Smooth muscle cell (in vitro differentiated cells): ENCODE measurements at regions not wholly inside any gene's neighbourhood (a gene's known extent, or its start where the extent isn't known, plus 50 kb on each side); places are given as distances from the start of the nearest gene placed in this dataset.
A peak's percentile ranks its signal among the peaks of the same experiment; 100 is the strongest.

Experiments used
- DNase-seq: peaks from one replicate; lab custom pipeline; 2025; ENCODE audit not compliant: unreplicated experiment; lab: John Stamatoyannopoulos, UW
- H2AFZ ChIP-seq: fragments of 200-600 bp; sonication (generic); 2 replicates; pipeline ENCODE4 v1.6.0; 2016; ENCODE audit warnings: antibody characterized with exemption, low read depth, mild to moderate bottlenecking
- H3F3A ChIP-seq: fragments of 200-600 bp; sonication (generic); 2 replicates; pipeline ENCODE4 v1.6.0; 2017; ENCODE audit warnings: antibody characterized with exemption, low read depth
- H3K27ac ChIP-seq: fragments of 200-600 bp; sonication (generic); 2 replicates; pipeline ENCODE4 v1.5.1; 2016; ENCODE audit warnings: low read depth, mild to moderate bottlenecking
- H3K27me3 ChIP-seq: fragments of 200-600 bp; sonication (generic); 2 replicates; pipeline ENCODE4 v1.6.1; 2016; ENCODE audit warnings: low read depth, mild to moderate bottlenecking
- H3K36me3 ChIP-seq: fragments of 200-600 bp; sonication (generic); 2 replicates; pipeline ENCODE4 v1.5.1; 2016; ENCODE audit warnings: low read depth
- H3K4me1 ChIP-seq: fragments of 200-600 bp; sonication (generic); 2 replicates; pipeline ENCODE4 v1.5.1; 2016; ENCODE audit warnings: low read depth
- H3K4me2 ChIP-seq: fragments of 200-600 bp; sonication (generic); 2 replicates; pipeline ENCODE4 v1.6.0; 2016; ENCODE audit warnings: mild to moderate bottlenecking
- H3K4me3 ChIP-seq: fragments of 200-600 bp; sonication (generic); 2 replicates; pipeline ENCODE4 v1.5.1; 2016; ENCODE audit warnings: mild to moderate bottlenecking
- H3K79me2 ChIP-seq: fragments of 200-600 bp; sonication (generic); 2 replicates; pipeline ENCODE4 v1.6.0; 2016; ENCODE audit warnings: low read depth, mild to moderate bottlenecking
- H3K9ac ChIP-seq: fragments of 200-600 bp; sonication (generic); 2 replicates; pipeline ENCODE4 v1.6.0; 2016; ENCODE audit warnings: low read depth
- H3K9me3 ChIP-seq: fragments of 200-600 bp; sonication (generic); replicated peaks from 2 replicates; pipeline ENCODE4 v1.5.1; 2016; ENCODE audit warnings: low read depth
- H4K20me1 ChIP-seq: fragments of 200-600 bp; sonication (generic); 2 replicates; pipeline ENCODE4 v1.6.0; 2016; ENCODE audit warnings: low read depth
- WGBS: methylation state at CpG from one replicate; pipeline ENCODE4 v1.1.7; 2016; ENCODE audit warnings: low lambda C conversion rate; 5-methylcytosine and 5-hydroxymethylcytosine counted together
- TF ChIP-seq, protein P1 (sequence below): fragments of 200-600 bp; sonication (generic); IDR thresholded peaks from 2 replicates; pipeline ENCODE4 v1.5.1; 2017; ENCODE audit warnings: borderline replicate concordance, mild to moderate bottlenecking, antibody characterized with exemption; ENCODE audit not compliant: insufficient read depth, poor library complexity, severe bottlenecking

DNA sequence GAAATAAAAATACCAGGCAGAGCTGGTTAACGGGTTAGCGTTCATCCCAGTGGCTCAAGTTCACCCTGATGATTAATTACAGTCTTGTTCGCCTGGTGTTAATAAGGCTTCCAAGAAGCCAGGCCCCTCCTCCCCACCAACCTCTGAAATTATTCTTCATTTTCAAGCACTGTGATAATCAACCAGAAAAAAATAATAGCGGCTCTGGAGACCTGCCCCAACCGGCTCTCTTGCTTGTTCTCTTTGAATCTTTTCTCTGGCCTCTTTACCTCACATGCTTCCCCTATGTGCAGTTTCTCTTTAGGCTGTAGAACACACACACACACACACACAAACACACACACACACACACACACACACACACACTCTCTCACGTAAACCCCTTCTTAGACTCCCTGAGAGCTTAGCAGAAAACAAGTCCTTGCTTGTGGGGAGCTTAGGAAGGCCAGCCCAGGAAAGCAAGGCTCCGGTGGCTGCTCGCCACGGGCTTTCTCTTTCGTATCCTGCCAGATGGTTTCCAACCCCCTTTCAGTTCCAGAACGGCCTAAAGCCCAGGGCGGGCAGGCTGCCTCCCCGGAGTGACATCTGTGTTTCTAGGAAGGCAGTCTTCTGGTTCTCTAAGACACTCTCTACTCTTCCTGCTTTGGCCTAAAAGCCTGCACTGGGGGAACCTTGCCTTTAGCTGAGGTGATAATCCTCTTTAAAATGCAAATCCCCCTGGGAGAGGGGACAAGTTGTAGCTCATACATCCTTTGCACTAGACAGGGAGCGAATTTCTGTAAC, 106.4 kb upstream of the SESN3 start:
- Histone ChIP-seq H3K79me2 (no peaks in the 10 kb centered on the region), H3F3A (peaks cover 43% of the 10 kb centered on the region), H3K9me3 (no peaks in the 10 kb centered on the region), H3K4me1 (peaks cover 46% of the 10 kb centered on the region), H3K4me2 (peak overlapping the region; percentile 75), H3K4me3 (peak overlapping the region; percentile 15), H4K20me1 (no peaks in the 10 kb centered on the region), H3K9ac (peak overlapping the region; percentile 46), H3K36me3 (no peaks in the 10 kb centered on the region), H2AFZ (peak overlapping the region; percentile 82), H3K27ac (peak overlapping the region; percentile 96), H3K27me3 (no peaks in the 10 kb centered on the region)
- TF ChIP-seq, protein P1, sequence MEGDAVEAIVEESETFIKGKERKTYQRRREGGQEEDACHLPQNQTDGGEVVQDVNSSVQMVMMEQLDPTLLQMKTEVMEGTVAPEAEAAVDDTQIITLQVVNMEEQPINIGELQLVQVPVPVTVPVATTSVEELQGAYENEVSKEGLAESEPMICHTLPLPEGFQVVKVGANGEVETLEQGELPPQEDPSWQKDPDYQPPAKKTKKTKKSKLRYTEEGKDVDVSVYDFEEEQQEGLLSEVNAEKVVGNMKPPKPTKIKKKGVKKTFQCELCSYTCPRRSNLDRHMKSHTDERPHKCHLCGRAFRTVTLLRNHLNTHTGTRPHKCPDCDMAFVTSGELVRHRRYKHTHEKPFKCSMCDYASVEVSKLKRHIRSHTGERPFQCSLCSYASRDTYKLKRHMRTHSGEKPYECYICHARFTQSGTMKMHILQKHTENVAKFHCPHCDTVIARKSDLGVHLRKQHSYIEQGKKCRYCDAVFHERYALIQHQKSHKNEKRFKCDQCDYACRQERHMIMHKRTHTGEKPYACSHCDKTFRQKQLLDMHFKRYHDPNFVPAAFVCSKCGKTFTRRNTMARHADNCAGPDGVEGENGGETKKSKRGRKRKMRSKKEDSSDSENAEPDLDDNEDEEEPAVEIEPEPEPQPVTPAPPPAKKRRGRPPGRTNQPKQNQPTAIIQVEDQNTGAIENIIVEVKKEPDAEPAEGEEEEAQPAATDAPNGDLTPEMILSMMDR = no peak
- DNase-seq = peak; percentile 23
- 4% methylated on average over 14 of the region's 14 CpGs for WGBS

DNA sequence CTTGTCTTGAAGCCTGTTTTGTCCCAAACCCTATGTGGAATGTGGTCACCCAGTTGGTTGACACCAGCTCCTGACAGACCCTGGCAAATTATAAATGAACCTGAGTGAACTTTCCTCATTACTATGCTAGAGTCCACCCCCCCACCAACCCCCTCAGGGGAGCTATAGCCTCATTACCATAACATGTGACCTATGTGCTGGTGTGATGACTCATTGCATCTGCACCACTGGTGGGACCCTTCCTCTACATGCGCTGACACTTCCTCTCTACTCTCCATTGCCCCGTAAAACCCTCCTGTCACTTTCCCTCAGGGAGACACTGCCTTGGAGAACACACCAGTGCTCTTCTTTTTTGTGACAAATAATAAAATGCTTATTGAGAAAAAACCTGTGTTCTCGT, 105.0 kb upstream of the SESN3 start:
- H3K9me3 ChIP-seq = no peaks in the 10 kb centered on the region
- H3K4me1 ChIP-seq = peaks cover 46% of the 10 kb centered on the region
- H3K9ac ChIP-seq = no peak overlapping the region
- no peak overlapping the region for H3K4me3 ChIP-seq
- no peaks in the 10 kb centered on the region for H3K79me2 ChIP-seq
- H3K4me2 ChIP-seq = peak overlapping the region; percentile 75
- H3F3A ChIP-seq = peaks cover 43% of the 10 kb centered on the region
- no peaks in the 10 kb centered on the region for H3K36me3 ChIP-seq
- WGBS = 61% methylated on average over 3 of the region's 3 CpGs
- H3K27ac ChIP-seq = peak overlapping the region; percentile 96
- no peak overlapping the region for H2AFZ ChIP-seq
- no peaks in the 10 kb centered on the region for H3K27me3 ChIP-seq
- no peak for DNase-seq
- TF ChIP-seq, protein P1 = no peak
- H4K20me1 ChIP-seq = no peaks in the 10 kb centered on the region

DNA sequence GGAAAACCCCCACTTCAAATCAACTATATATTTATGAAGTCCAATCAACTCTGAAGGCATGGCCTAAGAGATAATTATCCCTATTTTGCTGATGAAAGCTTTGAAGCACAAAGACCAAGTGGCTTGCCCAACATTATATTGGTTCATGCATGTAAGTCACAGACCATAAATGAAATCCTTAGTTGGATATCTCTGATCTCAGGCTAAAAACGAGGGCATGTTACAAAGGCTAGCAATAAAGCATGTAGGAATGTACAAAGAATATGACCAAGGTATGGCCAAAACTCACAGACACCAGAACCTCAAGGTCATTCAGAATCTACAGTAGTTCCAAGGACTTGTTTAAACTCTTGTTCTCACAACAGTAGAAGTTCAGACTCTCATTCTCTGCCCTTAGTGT, 100.2 kb upstream of the SESN3 start:
- no peaks in the 10 kb centered on the region for H3K9me3 ChIP-seq
- no peaks in the 10 kb centered on the region for H3K27me3 ChIP-seq
- no peak overlapping the region for H2AFZ ChIP-seq
- peaks cover 6% of the 10 kb centered on the region for H3F3A ChIP-seq
- DNase-seq = no peak
- no peak overlapping the region for H3K4me2 ChIP-seq
- H4K20me1 ChIP-seq = no peaks in the 10 kb centered on the region
- H3K79me2 ChIP-seq = no peaks in the 10 kb centered on the region
- no peak overlapping the region for H3K27ac ChIP-seq
- H3K4me3 ChIP-seq = no peak overlapping the region
- 79% methylated on average over 1 of the region's 1 CpG for WGBS
- TF ChIP-seq, protein P1 = no peak
- no peak overlapping the region for H3K9ac ChIP-seq
- H3K36me3 ChIP-seq = no peaks in the 10 kb centered on the region
- H3K4me1 ChIP-seq = peaks cover 7% of the 10 kb centered on the region

DNA sequence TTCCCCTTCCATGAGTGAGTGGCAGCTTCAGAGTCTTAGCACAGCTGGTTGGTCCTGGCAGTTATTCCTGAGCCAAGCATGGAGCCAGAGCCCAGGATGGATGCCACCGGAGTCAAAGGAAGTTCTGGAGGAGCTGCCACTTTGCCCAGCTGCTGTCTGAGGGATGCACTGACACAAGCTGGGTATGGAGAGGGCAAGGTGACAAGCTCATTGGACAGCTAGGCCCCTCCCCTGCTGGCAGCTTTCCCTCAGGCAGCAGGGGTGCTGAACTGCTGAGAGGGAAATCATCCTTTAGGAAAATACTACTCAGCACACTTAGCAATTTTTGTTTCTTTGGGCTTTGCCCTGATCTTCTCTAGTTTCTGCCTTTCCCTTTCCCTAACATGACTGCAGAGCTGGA, 99.3 kb upstream of the SESN3 start:
- H3K9me3 ChIP-seq = no peaks in the 10 kb centered on the region
- no peaks in the 10 kb centered on the region for H3K4me1 ChIP-seq
- no peak for DNase-seq
- no peak overlapping the region for H3K9ac ChIP-seq
- no peaks in the 10 kb centered on the region for H3F3A ChIP-seq
- no peak overlapping the region for H3K27ac ChIP-seq
- no peak overlapping the region for H3K4me3 ChIP-seq
- H4K20me1 ChIP-seq = no peaks in the 10 kb centered on the region
- WGBS = 94% methylated on average over 1 of the region's 1 CpG
- TF ChIP-seq, protein P1 = no peak
- no peaks in the 10 kb centered on the region for H3K36me3 ChIP-seq
- no peaks in the 10 kb centered on the region for H3K27me3 ChIP-seq
- no peaks in the 10 kb centered on the region for H3K79me2 ChIP-seq
- no peak overlapping the region for H3K4me2 ChIP-seq
- no peak overlapping the region for H2AFZ ChIP-seq
